ENCODE measurements at regions not wholly inside any gene's neighbourhood (a gene's known extent, or its start where the extent isn't known, plus 50 kb on each side); places are given as distances from the start of the nearest gene placed in this dataset.

GRCh38 chr14:87044807-87045206 is 948.2 kb downstream of the GALC start:
- no peak for TF ChIP-seq POLR2A (IDR thresholded peaks at IDR 0.05; ENCODE audit: extremely low read depth, insufficient read length)
- no peak for TF ChIP-seq CTCF (IDR thresholded peaks at IDR 0.05; ENCODE audit: low read depth, low read length)

All from NB4 (cell line).